IMR-90 (cell line): ENCODE measurements at regions not wholly inside any gene's neighbourhood (a gene's known extent, or its start where the extent isn't known, plus 50 kb on each side); places are given as distances from the start of the nearest gene placed in this dataset.

Experiments
- ATAC-seq: fragments of 200-7000 bp; cut with Tn5 transposase; 2 replicates; pipeline ENCODE4 v1.9.1; 2020; ENCODE audit warnings: low read depth, mild to moderate bottlenecking, moderate library complexity
- BruUV-seq: library from RNA; stranded (reverse); fragments of 400-500 nt; replicated peaks from 2 replicates; lab custom pipeline; 2021; lab: Mats Ljungman, UMichigan
- CTCF ChIA-PET: fragments of 300-600 bp; formaldehyde crosslinking; extraction: SDS; loops from one replicate; lab custom pipeline; 2021; ENCODE audit warnings: antibody characterized with exemption; lab: Yijun Ruan, JAX
- POLR2A ChIA-PET: fragments of 300-600 bp; sonication (Branson Sonifier 250); formaldehyde crosslinking; loops from one replicate; lab custom pipeline; 2022; ENCODE audit warnings: antibody characterized with exemption; ENCODE audit not compliant: unreplicated experiment; lab: Charles Lee
- DNase-seq: peaks from one replicate; pipeline ENCODE4 v3.0.0; 2013
- H2AFZ ChIP-seq: replicated peaks from 2 replicates; pipeline ENCODE3; 2013; ENCODE audit warnings: low read length, mild to moderate bottlenecking; ENCODE audit not compliant: poor library complexity
- H2AK5ac ChIP-seq: 2 replicates; pipeline ENCODE4 v1.6.1; 2013; ENCODE audit warnings: low read depth, low read length, inconsistent platforms
- H2AK9ac ChIP-seq: replicated peaks from 2 replicates; pipeline ENCODE3; 2013; ENCODE audit warnings: mild to moderate bottlenecking, low read depth, low read length, moderate library complexity; ENCODE audit not compliant: poor library complexity
- H2BK120ac ChIP-seq: 2 replicates; pipeline ENCODE4 v1.6.1; 2013; ENCODE audit warnings: low read depth, low read length, inconsistent platforms
- H2BK15ac ChIP-seq: 3 replicates; pipeline ENCODE4 v1.6.1; 2013; ENCODE audit warnings: low read depth, low read length, inconsistent platforms
- H2BK20ac ChIP-seq: 2 replicates; pipeline ENCODE4 v1.6.1; 2013; ENCODE audit warnings: low read depth, mild to moderate bottlenecking, inconsistent platforms, low read length, moderate library complexity
- H2BK5ac ChIP-seq: 2 replicates; pipeline ENCODE4 v1.6.1; 2013; ENCODE audit warnings: mild to moderate bottlenecking, low read depth, low read length, inconsistent platforms; ENCODE audit not compliant: poor library complexity, severe bottlenecking
- H3K14ac ChIP-seq: replicated peaks from 2 replicates; pipeline ENCODE4 v1.6.1; 2013; ENCODE audit warnings: low read depth, low read length, inconsistent platforms
- H3K18ac ChIP-seq: 2 replicates; pipeline ENCODE4 v1.6.1; 2013; ENCODE audit warnings: low read depth, low read length, control low read depth
- H3K23ac ChIP-seq: 2 replicates; pipeline ENCODE4 v1.6.1; 2013; ENCODE audit warnings: low read depth, low read length, inconsistent platforms
- H3K27ac ChIP-seq: 2 replicates; pipeline ENCODE4 v1.5.1; 2013; ENCODE audit warnings: mild to moderate bottlenecking, control low read depth, low read length; ENCODE audit not compliant: insufficient read depth
- H3K27me3 ChIP-seq: 2 replicates; pipeline ENCODE4 v1.6.1; 2013; ENCODE audit warnings: low read length; ENCODE audit not compliant: control insufficient read depth, insufficient read depth
- H3K36me3 ChIP-seq: 2 replicates; pipeline ENCODE4 v1.6.1; 2013; ENCODE audit warnings: low read length, mixed read lengths; ENCODE audit not compliant: control insufficient read depth, insufficient read depth
- H3K4ac ChIP-seq: 2 replicates; pipeline ENCODE4 v1.6.1; 2013; ENCODE audit warnings: low read depth, low read length, inconsistent platforms
- H3K4me1 ChIP-seq: 2 replicates; pipeline ENCODE4 v1.6.1; 2013; ENCODE audit warnings: low read length, mixed read lengths; ENCODE audit not compliant: control insufficient read depth, insufficient read depth
- H3K4me2 ChIP-seq: 2 replicates; pipeline ENCODE4 v1.6.1; 2013; ENCODE audit warnings: low read depth, mild to moderate bottlenecking, control low read depth, low read length, moderate library complexity
- H3K4me3 ChIP-seq: 2 replicates; pipeline ENCODE4 v1.5.1; 2013; ENCODE audit warnings: low read depth, mild to moderate bottlenecking, control low read depth, low read length, moderate library complexity; ENCODE audit not compliant: insufficient read depth
- H3K56ac ChIP-seq: 2 replicates; pipeline ENCODE4 v1.6.1; 2013; ENCODE audit warnings: low read length, inconsistent platforms; ENCODE audit not compliant: insufficient read depth; ENCODE audit errors: extremely low read depth
- H3K79me1 ChIP-seq, 2 experiments: 2 replicates each; pipeline ENCODE4 v1.6.1; 2013; ENCODE audit warnings: low read length in 2 of 2, inconsistent platforms in 1 of 2, low read depth in 1 of 2
- H3K9ac ChIP-seq: 2 replicates; pipeline ENCODE4 v1.6.1; 2013; ENCODE audit warnings: low read depth, low read length, control low read depth
- H3K9me1 ChIP-seq: 2 replicates; pipeline ENCODE4 v1.6.1; 2013; ENCODE audit warnings: low read length, inconsistent platforms; ENCODE audit not compliant: insufficient read depth
- H3K9me3 ChIP-seq: 2 replicates; pipeline ENCODE4 v1.6.1; 2013; ENCODE audit warnings: low read length; ENCODE audit not compliant: control insufficient read depth, insufficient read depth
- H4K20me1 ChIP-seq: 2 replicates; pipeline ENCODE4 v1.6.1; 2013; ENCODE audit warnings: low read length, inconsistent platforms; ENCODE audit not compliant: insufficient read depth
- H4K5ac ChIP-seq: 2 replicates; pipeline ENCODE4 v1.6.1; 2013; ENCODE audit warnings: mild to moderate bottlenecking, low read depth, low read length, control low read depth
- H4K8ac ChIP-seq, 2 experiments: 2 replicates each; pipeline ENCODE4 v1.6.1; 2013; ENCODE audit warnings: low read depth in 2 of 2, low read length in 2 of 2, control low read depth in 1 of 2, inconsistent platforms in 1 of 2
- H4K91ac ChIP-seq: 2 replicates; pipeline ENCODE4 v1.6.1; 2013; ENCODE audit warnings: low read depth, low read length, inconsistent platforms; ENCODE audit not compliant: insufficient read depth
- BHLHE40 ChIP-seq: fragments of 150-350 bp; IDR thresholded peaks from 2 replicates; pipeline ENCODE4 v1.6.1; 2016; ENCODE audit warnings: mild to moderate bottlenecking, low read depth, low read length
- CEBPB ChIP-seq: IDR thresholded peaks from 2 replicates; pipeline ENCODE4 v1.6.1; 2012; ENCODE audit warnings: low read depth, low read length, improper control_type of control experiment
- CTCF ChIP-seq: conservative IDR thresholded peaks from 2 replicates; pipeline ENCODE4 v1.5.1; 2012; ENCODE audit warnings: mild to moderate bottlenecking, low read depth, low read length, improper control_type of control experiment
- FOS ChIP-seq: fragments of 150-350 bp; IDR thresholded peaks from 2 replicates; pipeline ENCODE4 v1.6.1; 2016; ENCODE audit warnings: low read depth, low read length
- MAFK ChIP-seq: IDR thresholded peaks from 2 replicates; pipeline ENCODE4 v1.6.1; 2012; ENCODE audit warnings: low read depth, low read length, improper control_type of control experiment
- MAZ ChIP-seq: IDR thresholded peaks from 2 replicates; pipeline ENCODE4 v1.6.1; 2012; ENCODE audit warnings: low read depth, mild to moderate bottlenecking, low read length, improper control_type of control experiment, moderate library complexity, borderline replicate concordance
- NFE2L2 ChIP-seq: fragments of 150-350 bp; IDR thresholded peaks from 2 replicates; pipeline ENCODE4 v1.6.1; 2016; ENCODE audit warnings: low read depth, mild to moderate bottlenecking, low read length
- RAD21 ChIP-seq: IDR thresholded peaks from 2 replicates; pipeline ENCODE4 v1.6.1; 2012; ENCODE audit warnings: low read length, improper control_type of control experiment
- SMC3 ChIP-seq: fragments of 150-350 bp; IDR thresholded peaks from 2 replicates; pipeline ENCODE4 v1.6.1; 2016; ENCODE audit warnings: low read depth, mild to moderate bottlenecking, antibody characterized with exemption, low read length, moderate library complexity
- USF2 ChIP-seq: fragments of 150-350 bp; IDR thresholded peaks from 2 replicates; pipeline ENCODE4 v1.6.1; 2017; ENCODE audit warnings: mild to moderate bottlenecking, antibody characterized with exemption, low read length, low read depth
- WGBS, 2 experiments: methylation state at CpG; one replicate each; pipeline versions ENCODE4 v1.1.5 to v1.1.7; 2013; ENCODE audit warnings: missing lambda C conversion rate in 2 of 2; ENCODE audit not compliant: insufficient read length in 1 of 2; ENCODE audit errors: extremely low coverage in 2 of 2; 5-methylcytosine and 5-hydroxymethylcytosine counted together
- dilution Hi-C: fragments of 300-500 bp; cut with HindIII; formaldehyde crosslinking; loops from one replicate; pipeline ENCODE4 v1.14.3; 2018; ENCODE audit warnings: low sequenced_read_pairs; ENCODE audit not compliant: unreplicated experiment
- in situ Hi-C: fragments of 300-500 bp; cut with MboI; formaldehyde crosslinking; loops from 3 replicates; pipeline ENCODE4 v1.14.3; 2019; ENCODE audit warnings: low sequenced_read_pairs, inconsistent platforms, mixed read lengths
- intact Hi-C: fragments of 100-400 bp; cut with micrococcal nuclease; formaldehyde crosslinking; loops from 2 replicates; pipeline ENCODE4 v1.10.0; 2022
- TF ChIP-seq, protein P1 (sequence below): fragments of 150-350 bp; IDR thresholded peaks from 2 replicates; pipeline ENCODE4 v1.6.1; 2016; ENCODE audit warnings: low read depth, mild to moderate bottlenecking, low read length, moderate library complexity, borderline replicate concordance

DNA sequence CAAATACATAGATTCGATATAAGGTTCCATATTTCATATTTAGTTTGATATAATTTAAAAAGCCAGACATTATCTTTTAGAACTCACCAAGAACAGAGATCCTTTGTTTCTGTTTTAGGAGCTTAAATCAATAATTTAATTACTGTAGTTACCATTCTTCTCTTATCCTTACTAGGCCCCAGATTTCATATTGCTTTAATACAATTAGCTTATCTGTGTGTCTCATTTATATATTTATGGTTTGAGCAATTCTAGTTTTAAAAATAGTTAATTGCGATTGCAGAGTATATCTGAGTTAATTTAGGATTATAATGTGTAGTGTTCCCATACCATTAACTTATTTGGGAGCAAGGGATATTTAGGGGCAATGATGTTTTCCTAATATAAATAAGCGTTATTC is 558.8 kb upstream of the ZNF804A start:
- H2BK20ac ChIP-seq = no peak overlapping the region
- H3K4ac ChIP-seq = no peak overlapping the region
- H4K91ac ChIP-seq = no peak overlapping the region
- no peak overlapping the region for H2AK9ac ChIP-seq
- in situ Hi-C loops = no loop called here
- H3K9me3 ChIP-seq = peaks cover 7% of the 10 kb centered on the region; the same call in 1 of the 2 replicates
- POLR2A ChIA-PET = no interaction called here
- H2AFZ ChIP-seq = no peak overlapping the region
- no peak overlapping the region for H3K56ac ChIP-seq
- H3K79me1 ChIP-seq = no peaks in the 10 kb centered on the region
- TF ChIP-seq USF2 = no peak
- no peak for TF ChIP-seq RAD21
- no peak for TF ChIP-seq CEBPB
- no peak for TF ChIP-seq BHLHE40
- TF ChIP-seq MAFK = no peak
- no peak for TF ChIP-seq NFE2L2
- TF ChIP-seq, protein P1, sequence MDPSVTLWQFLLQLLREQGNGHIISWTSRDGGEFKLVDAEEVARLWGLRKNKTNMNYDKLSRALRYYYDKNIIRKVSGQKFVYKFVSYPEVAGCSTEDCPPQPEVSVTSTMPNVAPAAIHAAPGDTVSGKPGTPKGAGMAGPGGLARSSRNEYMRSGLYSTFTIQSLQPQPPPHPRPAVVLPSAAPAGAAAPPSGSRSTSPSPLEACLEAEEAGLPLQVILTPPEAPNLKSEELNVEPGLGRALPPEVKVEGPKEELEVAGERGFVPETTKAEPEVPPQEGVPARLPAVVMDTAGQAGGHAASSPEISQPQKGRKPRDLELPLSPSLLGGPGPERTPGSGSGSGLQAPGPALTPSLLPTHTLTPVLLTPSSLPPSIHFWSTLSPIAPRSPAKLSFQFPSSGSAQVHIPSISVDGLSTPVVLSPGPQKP = no peak
- no peak for TF ChIP-seq MAZ
- no peak for TF ChIP-seq SMC3
- TF ChIP-seq FOS = no peak
- no peak for TF ChIP-seq CTCF
- dilution Hi-C loops = no loop called here
- H3K36me3 ChIP-seq = no peaks in the 10 kb centered on the region
- H4K5ac ChIP-seq = no peak overlapping the region
- H3K9me1 ChIP-seq = no peaks in the 10 kb centered on the region
- H4K8ac ChIP-seq = no peak overlapping the region
- no peak for ATAC-seq
- H3K4me1 ChIP-seq = no peaks in the 10 kb centered on the region
- no peak overlapping the region for H2BK120ac ChIP-seq
- no peak overlapping the region for H2AK5ac ChIP-seq
- H3K4me2 ChIP-seq = no peak overlapping the region
- DNase-seq = no peak
- BruUV-seq = no TSS peak
- CTCF ChIA-PET = no interaction called here
- H3K9ac ChIP-seq = no peak overlapping the region
- no peak overlapping the region for H2BK15ac ChIP-seq
- no peak overlapping the region for H2BK5ac ChIP-seq
- no peak overlapping the region for H3K27ac ChIP-seq
- no peak overlapping the region for H3K4me3 ChIP-seq
- intact Hi-C loops = no loop called here
- H3K27me3 ChIP-seq = no peaks in the 10 kb centered on the region
- H3K14ac ChIP-seq = no peak overlapping the region
- no peak overlapping the region for H3K18ac ChIP-seq
- no CpG with 5 or more reads among the region's 3 CpGs for WGBS, 2 experiments
- no peak overlapping the region for H3K23ac ChIP-seq
- no peaks in the 10 kb centered on the region for H4K20me1 ChIP-seq
